ENCODE measurements at regions not wholly inside any gene's neighbourhood (a gene's known extent, or its start where the extent isn't known, plus 50 kb on each side); places are given as distances from the start of the nearest gene placed in this dataset.

DNA sequence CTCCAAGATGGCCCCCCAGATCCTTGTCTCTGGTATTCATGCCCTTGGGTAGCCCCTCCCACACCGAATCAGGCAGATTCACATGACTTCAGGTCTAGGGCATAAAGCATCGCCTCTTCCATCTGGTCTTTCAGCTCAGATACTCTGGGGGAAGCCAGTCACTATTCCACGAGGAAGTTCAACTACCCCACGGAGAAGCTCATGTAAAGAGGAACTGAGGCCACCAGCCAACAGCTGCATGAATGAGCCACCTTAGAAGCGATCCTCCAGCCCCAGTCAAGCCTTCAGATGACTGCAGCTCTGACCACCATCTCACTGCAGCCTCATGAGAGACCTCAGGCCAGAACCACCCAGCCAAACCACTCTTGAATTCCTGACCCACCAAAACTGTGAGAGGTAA is 54.1 kb downstream of the SOCS3 start:
- H3K4me2 ChIP-seq (ENCODE audit: low read depth, low read length, poor library complexity, severe bottlenecking), result no peak overlapping the region
- 0 out of 2 replicates have a peak, but pooled peaks cover 3% of the 10 kb centered on the region for H3K27me3 ChIP-seq (ENCODE audit: low read length)
- H3K27ac ChIP-seq (ENCODE audit: low read length), result no peak overlapping the region
- no peak overlapping the region for H3K9ac ChIP-seq (ENCODE audit: low read length)
- no peaks in the 10 kb centered on the region for H3K9me3 ChIP-seq (ENCODE audit: low read length)
- no peaks in the 10 kb centered on the region for H3K79me2 ChIP-seq (ENCODE audit: low read length)
- no peaks in the 10 kb centered on the region for H4K20me1 ChIP-seq (ENCODE audit: insufficient read depth, low read depth, low read length)
- no peaks in the 10 kb centered on the region for H3K9me2 ChIP-seq (replicated peaks; ENCODE audit: insufficient read depth, low read length)
- no peaks in the 10 kb centered on the region for H3K36me3 ChIP-seq (ENCODE audit: insufficient read depth, low read length)
- no peak overlapping the region for H3K4me3 ChIP-seq (ENCODE audit: low read length)
- peak; percentile 36 for DNase-seq
- no peaks in the 10 kb centered on the region for H3K4me1 ChIP-seq (ENCODE audit: low read length)
- H2AFZ ChIP-seq (ENCODE audit: low read length), result no peak overlapping the region

DNA sequence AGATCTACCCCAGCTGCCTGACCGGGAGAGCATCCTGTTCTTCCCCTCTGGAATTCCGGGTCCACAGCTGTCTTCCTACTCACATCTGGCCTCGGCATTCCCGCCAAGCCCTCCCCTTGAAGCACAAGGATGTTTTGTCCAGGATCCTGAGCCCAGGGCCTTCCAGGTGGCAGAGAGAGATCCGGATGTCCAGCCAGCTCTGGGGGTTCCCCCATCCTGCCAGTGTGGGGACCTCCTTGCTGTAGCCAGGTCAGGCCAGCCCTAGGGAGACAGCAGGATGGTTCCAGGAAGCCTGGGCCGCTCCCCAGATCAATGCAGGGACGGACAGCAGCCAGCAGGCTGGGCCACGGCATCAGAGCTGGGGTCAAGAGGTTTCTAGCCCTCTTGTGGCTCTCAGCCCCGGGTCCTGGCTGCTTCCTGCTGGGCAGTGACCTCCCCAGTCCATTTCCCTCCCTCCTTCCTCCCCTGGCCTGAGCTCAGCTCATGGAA is 55.3 kb downstream of the SOCS3 start:
- H3K4me2 ChIP-seq (ENCODE audit: low read depth, low read length, poor library complexity, severe bottlenecking), result no peak overlapping the region
- 0 out of 2 replicates have a peak, but pooled peaks cover 3% of the 10 kb centered on the region for H3K27me3 ChIP-seq (ENCODE audit: low read length)
- no peaks in the 10 kb centered on the region for H3K36me3 ChIP-seq (ENCODE audit: insufficient read depth, low read length)
- H3K79me2 ChIP-seq (ENCODE audit: low read length), result no peaks in the 10 kb centered on the region
- H3K9me3 ChIP-seq (ENCODE audit: low read length), result no peaks in the 10 kb centered on the region
- DNase-seq, result peak; percentile 14
- no peaks in the 10 kb centered on the region for H3K4me1 ChIP-seq (ENCODE audit: low read length)
- no peaks in the 10 kb centered on the region for H3K9me2 ChIP-seq (replicated peaks; ENCODE audit: insufficient read depth, low read length)
- H3K4me3 ChIP-seq (ENCODE audit: low read length), result no peak overlapping the region
- H3K9ac ChIP-seq (ENCODE audit: low read length), result no peak overlapping the region
- no peaks in the 10 kb centered on the region for H4K20me1 ChIP-seq (ENCODE audit: insufficient read depth, low read depth, low read length)
- no peak overlapping the region for H2AFZ ChIP-seq (ENCODE audit: low read length)
- H3K27ac ChIP-seq (ENCODE audit: low read length), result no peak overlapping the region

DNA sequence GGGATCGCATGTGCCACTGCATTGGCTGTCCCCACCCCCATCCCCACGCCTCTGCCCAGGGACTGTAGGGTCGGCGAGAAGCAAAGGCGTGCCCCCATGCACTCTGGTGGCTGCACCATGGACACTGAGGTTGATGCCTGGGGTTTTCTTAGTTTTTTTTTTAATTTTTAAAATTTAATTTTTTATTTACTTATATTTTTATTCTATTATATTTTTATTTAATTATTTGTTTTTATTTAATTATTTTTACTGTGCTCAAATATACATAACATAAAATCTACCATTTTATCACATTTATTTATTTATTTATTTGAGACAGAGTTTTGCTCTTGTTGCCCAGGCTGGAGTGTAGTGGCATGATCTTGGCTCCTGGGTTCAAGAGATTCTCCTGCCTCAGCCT is 57.4 kb downstream of the SOCS3 start:
- Histone ChIP-seq H2AFZ (ENCODE audit: low read length) (no peak overlapping the region), H3K9me2 (replicated peaks; ENCODE audit: insufficient read depth, low read length) (no peaks in the 10 kb centered on the region), H3K27me3 (ENCODE audit: low read length) (0 out of 2 replicates have a peak, but pooled peaks cover 3% of the 10 kb centered on the region), H3K4me3 (ENCODE audit: low read length) (no peak overlapping the region), H3K36me3 (ENCODE audit: insufficient read depth, low read length) (no peaks in the 10 kb centered on the region), H3K9ac (ENCODE audit: low read length) (no peak overlapping the region), H3K79me2 (ENCODE audit: low read length) (no peaks in the 10 kb centered on the region), H3K4me1 (ENCODE audit: low read length) (no peaks in the 10 kb centered on the region), H3K9me3 (ENCODE audit: low read length) (no peaks in the 10 kb centered on the region), H3K27ac (ENCODE audit: low read length) (no peak overlapping the region), H3K4me2 (ENCODE audit: low read depth, low read length, poor library complexity, severe bottlenecking) (no peak overlapping the region), H4K20me1 (ENCODE audit: insufficient read depth, low read depth, low read length) (no peaks in the 10 kb centered on the region)
- no peak for DNase-seq

DNA sequence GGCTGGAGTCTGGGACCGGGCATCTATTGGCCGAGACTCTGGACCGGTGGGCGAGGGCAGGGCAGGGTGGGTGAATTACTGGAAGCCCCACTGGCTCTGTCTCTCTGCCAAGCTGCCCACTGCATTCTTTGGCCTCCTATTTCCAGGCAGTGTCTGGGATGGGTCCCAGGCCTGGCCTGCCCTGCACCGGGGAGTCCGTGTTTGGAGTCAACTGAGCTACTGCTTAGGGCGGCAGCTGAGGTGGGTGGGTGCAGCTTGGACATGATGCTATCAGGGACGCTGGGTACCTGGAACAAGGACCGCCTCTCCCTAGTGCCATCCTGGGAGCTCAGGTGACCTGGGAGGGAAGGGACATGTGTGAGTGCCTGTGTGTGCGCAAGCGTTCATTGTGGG is 58.1 kb downstream of the SOCS3 start:
- Histone ChIP-seq H4K20me1 (ENCODE audit: insufficient read depth, low read depth, low read length) (no peaks in the 10 kb centered on the region), H3K4me1 (ENCODE audit: low read length) (no peaks in the 10 kb centered on the region), H3K27me3 (ENCODE audit: low read length) (no peaks in the 10 kb centered on the region), H3K4me2 (ENCODE audit: low read depth, low read length, poor library complexity, severe bottlenecking) (no peak overlapping the region), H3K9ac (ENCODE audit: low read length) (no peak overlapping the region), H3K9me2 (replicated peaks; ENCODE audit: insufficient read depth, low read length) (no peaks in the 10 kb centered on the region), H3K9me3 (ENCODE audit: low read length) (no peaks in the 10 kb centered on the region), H3K27ac (ENCODE audit: low read length) (no peak overlapping the region), H2AFZ (ENCODE audit: low read length) (no peak overlapping the region), H3K4me3 (ENCODE audit: low read length) (no peak overlapping the region), H3K79me2 (ENCODE audit: low read length) (no peaks in the 10 kb centered on the region), H3K36me3 (ENCODE audit: insufficient read depth, low read length) (no peaks in the 10 kb centered on the region)
- no peak for DNase-seq

DNA sequence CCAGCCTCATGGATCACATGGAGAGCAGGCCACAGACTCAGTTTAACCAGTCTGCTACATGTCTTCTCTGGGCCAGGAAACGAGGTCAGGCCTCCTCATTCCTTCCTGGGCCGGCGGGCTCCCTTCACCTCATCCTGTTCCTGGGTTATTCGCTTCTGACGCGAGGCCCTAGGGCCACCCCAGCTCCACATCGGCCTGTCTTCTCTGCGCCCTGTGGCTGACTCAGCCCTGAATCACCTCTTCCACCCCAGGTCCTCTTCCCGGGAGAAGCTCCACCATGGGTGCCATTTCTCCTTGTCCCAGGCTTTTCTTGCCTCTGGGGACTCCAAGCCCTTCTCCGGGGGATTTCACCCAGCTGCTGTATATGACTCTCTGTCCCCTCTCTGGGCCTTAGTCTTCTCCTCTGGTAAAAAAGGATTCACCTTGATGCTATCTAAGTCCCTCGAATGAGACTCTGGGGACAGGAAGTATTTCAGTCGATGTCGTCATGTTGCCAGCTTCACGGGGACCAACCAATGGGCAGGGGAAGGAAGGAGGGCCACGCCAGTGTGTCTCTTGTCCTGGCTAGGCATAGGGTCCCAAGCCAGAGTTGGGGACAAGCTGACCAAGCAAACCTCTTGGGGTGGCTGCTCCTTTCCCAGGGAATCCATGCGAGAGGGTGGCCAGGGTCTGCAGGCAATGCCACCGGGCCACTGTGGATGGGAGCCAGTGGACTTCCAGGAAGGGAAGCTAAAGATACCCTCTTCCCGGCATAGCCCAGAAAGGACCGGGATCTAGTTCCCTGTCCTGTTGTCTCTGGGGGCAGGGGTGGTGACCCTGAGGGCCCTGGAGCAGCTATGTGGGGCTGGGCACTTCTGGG is 58.7 kb downstream of the SOCS3 start:
- Histone ChIP-seq H3K9ac (ENCODE audit: low read length) (no peak overlapping the region), H3K36me3 (ENCODE audit: insufficient read depth, low read length) (no peaks in the 10 kb centered on the region), H2AFZ (ENCODE audit: low read length) (no peak overlapping the region), H3K27me3 (ENCODE audit: low read length) (no peaks in the 10 kb centered on the region), H3K9me2 (replicated peaks; ENCODE audit: insufficient read depth, low read length) (no peaks in the 10 kb centered on the region), H3K27ac (ENCODE audit: low read length) (no peak overlapping the region), H4K20me1 (ENCODE audit: insufficient read depth, low read depth, low read length) (no peaks in the 10 kb centered on the region), H3K79me2 (ENCODE audit: low read length) (no peaks in the 10 kb centered on the region), H3K4me3 (ENCODE audit: low read length) (no peak overlapping the region), H3K4me1 (ENCODE audit: low read length) (no peaks in the 10 kb centered on the region), H3K4me2 (ENCODE audit: low read depth, low read length, poor library complexity, severe bottlenecking) (no peak overlapping the region), H3K9me3 (ENCODE audit: low read length) (no peaks in the 10 kb centered on the region)
- peak; percentile 37 for DNase-seq

DNA sequence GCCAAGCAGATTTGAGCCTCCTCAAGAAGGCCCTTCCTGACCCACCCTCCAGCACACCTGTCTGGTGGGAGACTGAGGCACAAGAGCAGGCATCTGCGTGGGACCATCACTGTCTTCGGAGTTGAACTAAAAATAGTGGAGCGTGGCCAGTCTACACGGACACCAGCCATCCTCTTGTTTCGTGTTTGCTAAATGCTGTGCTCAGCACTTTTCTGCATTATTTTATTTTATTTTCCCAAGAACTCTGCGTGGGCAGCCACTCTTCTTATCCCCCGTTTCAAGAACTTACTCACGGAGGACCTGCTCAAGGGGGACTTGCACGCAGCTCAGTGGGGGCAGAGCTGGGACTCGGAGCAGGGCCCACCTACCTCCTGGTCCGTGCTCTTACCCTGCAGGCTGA is 60.8 kb downstream of the SOCS3 start:
- Histone ChIP-seq H3K4me2 (ENCODE audit: low read depth, low read length, poor library complexity, severe bottlenecking) (no peak overlapping the region), H3K27me3 (ENCODE audit: low read length) (no peaks in the 10 kb centered on the region), H3K79me2 (ENCODE audit: low read length) (no peaks in the 10 kb centered on the region), H4K20me1 (ENCODE audit: insufficient read depth, low read depth, low read length) (no peaks in the 10 kb centered on the region), H3K4me1 (ENCODE audit: low read length) (no peaks in the 10 kb centered on the region), H3K9me3 (ENCODE audit: low read length) (no peaks in the 10 kb centered on the region), H3K27ac (ENCODE audit: low read length) (no peak overlapping the region), H3K36me3 (ENCODE audit: insufficient read depth, low read length) (no peaks in the 10 kb centered on the region), H3K9me2 (replicated peaks; ENCODE audit: insufficient read depth, low read length) (no peaks in the 10 kb centered on the region), H3K9ac (ENCODE audit: low read length) (no peak overlapping the region), H3K4me3 (ENCODE audit: low read length) (no peak overlapping the region), H2AFZ (ENCODE audit: low read length) (no peak overlapping the region)
- peak; percentile 14 for DNase-seq

DNA sequence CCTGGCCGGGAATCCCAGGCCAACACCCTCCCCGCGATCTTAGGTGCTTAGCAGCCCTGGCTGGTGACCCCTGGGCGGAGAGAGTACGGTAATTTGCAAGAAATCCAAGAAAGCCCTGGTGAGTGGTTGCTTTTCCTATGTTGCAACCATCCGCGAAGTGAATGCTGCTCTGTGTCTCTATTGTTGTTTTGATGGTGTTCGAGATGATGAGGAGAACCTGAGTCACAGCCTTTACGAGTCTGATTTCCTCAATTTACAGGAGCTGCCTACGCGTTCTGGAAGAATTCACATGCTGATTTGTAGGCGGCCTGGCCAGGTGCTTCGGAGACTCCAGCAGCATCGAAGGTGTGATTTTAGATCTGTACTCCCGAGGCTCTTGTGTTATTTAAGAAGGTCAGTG is 63.3 kb downstream of the TMEM235 start:
- Histone ChIP-seq H3K9ac (ENCODE audit: low read length) (no peak overlapping the region), H3K4me2 (ENCODE audit: low read depth, low read length, poor library complexity, severe bottlenecking) (no peak overlapping the region), H3K79me2 (ENCODE audit: low read length) (no peaks in the 10 kb centered on the region), H3K4me1 (ENCODE audit: low read length) (no peaks in the 10 kb centered on the region), H3K36me3 (ENCODE audit: insufficient read depth, low read length) (no peaks in the 10 kb centered on the region), H3K27me3 (ENCODE audit: low read length) (no peaks in the 10 kb centered on the region), H3K27ac (ENCODE audit: low read length) (no peak overlapping the region), H3K4me3 (ENCODE audit: low read length) (no peak overlapping the region), H4K20me1 (ENCODE audit: insufficient read depth, low read depth, low read length) (no peaks in the 10 kb centered on the region), H3K9me3 (ENCODE audit: low read length) (no peaks in the 10 kb centered on the region), H3K9me2 (replicated peaks; ENCODE audit: insufficient read depth, low read length) (no peaks in the 10 kb centered on the region), H2AFZ (ENCODE audit: low read length) (no peak overlapping the region)
- no peak for DNase-seq

DNA sequence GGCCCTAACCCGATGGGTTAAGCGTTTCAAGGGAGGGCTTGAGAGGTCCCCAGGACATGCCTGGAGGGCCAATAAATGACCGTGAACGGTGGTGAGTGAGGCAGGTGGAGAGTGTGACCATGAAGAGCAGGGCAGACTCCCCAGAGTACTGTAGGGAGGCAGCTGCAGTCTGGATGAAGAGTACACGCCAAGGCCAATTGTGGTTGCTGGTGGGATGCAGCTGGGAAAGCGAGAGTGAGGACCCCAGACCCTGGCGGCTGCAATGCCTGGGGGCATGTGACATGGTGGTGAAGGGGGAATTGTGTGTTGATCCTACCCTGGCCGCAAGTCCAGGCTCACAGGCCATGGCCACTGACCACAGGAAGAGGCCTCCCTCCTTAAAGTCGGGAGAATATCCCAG is 62.9 kb downstream of the TMEM235 start:
- H3K4me3 ChIP-seq (ENCODE audit: low read length), result no peak overlapping the region
- H3K4me1 ChIP-seq (ENCODE audit: low read length), result no peaks in the 10 kb centered on the region
- H3K27ac ChIP-seq (ENCODE audit: low read length), result no peak overlapping the region
- no peaks in the 10 kb centered on the region for H3K9me2 ChIP-seq (replicated peaks; ENCODE audit: insufficient read depth, low read length)
- no peaks in the 10 kb centered on the region for H4K20me1 ChIP-seq (ENCODE audit: insufficient read depth, low read depth, low read length)
- no peaks in the 10 kb centered on the region for H3K9me3 ChIP-seq (ENCODE audit: low read length)
- H3K4me2 ChIP-seq (ENCODE audit: low read depth, low read length, poor library complexity, severe bottlenecking), result no peak overlapping the region
- H3K79me2 ChIP-seq (ENCODE audit: low read length), result no peaks in the 10 kb centered on the region
- DNase-seq, result no peak
- no peak overlapping the region for H3K9ac ChIP-seq (ENCODE audit: low read length)
- H3K36me3 ChIP-seq (ENCODE audit: insufficient read depth, low read length), result no peaks in the 10 kb centered on the region
- H3K27me3 ChIP-seq (ENCODE audit: low read length), result no peaks in the 10 kb centered on the region
- H2AFZ ChIP-seq (ENCODE audit: low read length), result no peak overlapping the region

Measured in Karpas-422 (cell line).